ENCODE measurements at regions not wholly inside any gene's neighbourhood (a gene's known extent, or its start where the extent isn't known, plus 50 kb on each side); places are given as distances from the start of the nearest gene placed in this dataset.

DNA sequence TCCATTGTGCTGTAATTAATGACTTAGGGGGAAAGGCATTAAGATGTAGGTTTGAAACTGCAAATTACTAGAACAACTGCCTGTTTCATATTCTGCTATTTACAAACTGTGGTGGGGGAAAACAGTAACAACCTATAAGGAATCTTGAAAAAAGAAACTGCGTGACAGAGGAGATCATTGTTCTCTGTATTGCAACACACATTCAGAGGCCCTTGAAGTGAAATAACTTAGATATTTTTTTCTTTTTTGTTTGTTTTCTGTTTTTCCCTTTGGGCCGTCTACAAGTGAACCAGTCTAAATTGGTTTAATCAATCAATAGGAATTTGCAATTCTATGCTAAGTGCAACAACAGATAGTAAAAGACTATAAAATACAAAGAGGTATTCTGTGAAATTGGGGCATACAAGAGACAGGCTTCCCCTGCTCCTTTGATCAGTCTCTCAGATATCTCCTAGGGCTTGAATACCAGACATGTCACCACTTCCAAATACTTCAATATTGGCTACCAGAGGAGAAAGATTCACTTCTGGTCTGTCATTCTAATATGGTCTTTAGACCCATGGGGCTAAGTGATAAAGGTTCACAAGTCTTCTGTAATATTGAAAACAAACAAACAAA lies 2055.1 kb upstream of the CELF4 start:
- no peak for DNase-seq

- no peak for DNase-seq
Measured at GRCh38 chr18:39618265-39619003, 2052.8 kb upstream of the CELF4 start.

DNA sequence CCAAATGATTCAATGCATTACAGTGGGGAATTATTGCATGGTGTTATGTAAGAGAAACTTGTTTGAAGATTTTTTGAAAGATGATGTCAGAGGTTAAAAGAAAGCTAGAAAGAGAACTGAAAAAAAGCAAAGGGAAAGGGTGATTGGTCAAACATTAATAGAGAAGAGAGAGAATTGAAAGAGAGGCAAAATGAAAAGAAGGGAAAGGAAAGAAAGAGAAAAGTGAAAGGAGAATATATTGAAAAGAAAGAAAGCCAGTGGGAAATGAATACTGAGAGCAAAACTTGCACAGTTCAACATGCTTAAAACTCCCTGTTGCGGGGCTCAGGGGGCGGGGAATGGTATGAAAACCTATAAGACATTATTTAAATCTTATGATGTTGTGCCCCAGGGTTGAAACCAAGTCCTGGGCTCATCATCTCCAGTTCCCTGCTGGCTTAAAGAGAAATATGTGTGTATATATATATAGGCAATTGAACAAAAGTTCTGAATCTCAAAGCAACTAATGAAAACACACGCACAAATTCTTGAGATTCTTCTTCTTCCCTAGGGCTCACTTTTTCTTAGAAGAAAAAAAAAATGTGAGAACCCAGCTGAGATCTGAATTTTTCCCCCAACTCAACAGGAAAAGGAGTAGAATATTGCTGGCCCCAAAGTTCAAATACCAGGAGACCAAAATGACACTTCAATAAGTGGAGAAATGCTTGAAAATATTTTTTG lies 2045.9 kb upstream of the CELF4 start:
- DNase-seq, result no peak

DNA sequence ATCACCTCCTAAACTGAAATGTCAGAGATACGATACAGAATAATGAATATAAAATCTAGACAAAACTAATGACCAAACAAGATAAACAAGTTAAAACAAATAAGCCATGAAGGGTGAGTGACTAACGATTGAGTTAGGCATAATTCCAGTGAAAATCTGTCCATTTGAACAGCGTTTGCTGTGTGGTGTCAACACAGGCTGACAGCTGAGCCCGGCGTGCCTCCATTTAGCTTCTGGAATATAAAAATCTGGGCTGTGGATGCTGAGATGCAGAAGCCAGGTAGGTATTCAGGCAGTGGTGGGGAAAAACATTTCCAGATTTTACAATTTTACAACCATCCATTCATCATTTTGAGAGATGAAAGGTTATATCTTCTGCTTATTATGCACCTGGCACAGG lies 2041.4 kb upstream of the CELF4 start:
- DNase-seq, result no peak

GRCh38 chr18:39604836-39605235 lies 2039.2 kb upstream of the CELF4 start:
- DNase-seq, result no peak

GRCh38 chr18:39602131-39602530 lies 2036.5 kb upstream of the CELF4 start:
- DNase-seq, result no peak

GRCh38 chr18:39600894-39601293 lies 2035.3 kb upstream of the CELF4 start:
- DNase-seq, result no peak

- no peak for DNase-seq
Measured at GRCh38 chr18:39599251-39599650, 2033.7 kb upstream of the CELF4 start.

GRCh38 chr18:39596891-39597290 lies 2031.3 kb upstream of the CELF4 start:
- DNase-seq, result no peak

GRCh38 chr18:39596221-39596620 lies 2030.6 kb upstream of the CELF4 start:
- DNase-seq, result no peak

DNA sequence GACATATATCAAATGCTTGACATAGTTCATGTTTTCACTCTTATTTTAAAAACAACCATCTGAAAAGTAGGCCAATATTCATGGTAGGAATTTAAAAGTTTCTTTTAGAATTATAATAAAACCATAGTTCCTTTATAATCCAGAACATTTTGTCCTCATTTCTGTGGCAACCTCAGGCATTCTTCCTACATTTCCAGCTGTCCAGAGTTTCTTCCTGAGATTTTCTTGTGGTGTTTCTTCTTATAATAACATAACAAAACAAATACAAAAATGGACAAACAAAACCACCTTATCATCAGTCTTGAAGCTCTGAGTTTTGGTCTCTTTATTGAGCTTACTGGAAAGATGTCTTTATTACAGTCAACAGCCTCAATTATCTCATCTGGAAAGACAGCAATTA lies 2028.6 kb upstream of the CELF4 start:
- no peak for DNase-seq

GRCh38 chr18:39591649-39592048 lies 2026.1 kb upstream of the CELF4 start:
- no peak for DNase-seq

DNA sequence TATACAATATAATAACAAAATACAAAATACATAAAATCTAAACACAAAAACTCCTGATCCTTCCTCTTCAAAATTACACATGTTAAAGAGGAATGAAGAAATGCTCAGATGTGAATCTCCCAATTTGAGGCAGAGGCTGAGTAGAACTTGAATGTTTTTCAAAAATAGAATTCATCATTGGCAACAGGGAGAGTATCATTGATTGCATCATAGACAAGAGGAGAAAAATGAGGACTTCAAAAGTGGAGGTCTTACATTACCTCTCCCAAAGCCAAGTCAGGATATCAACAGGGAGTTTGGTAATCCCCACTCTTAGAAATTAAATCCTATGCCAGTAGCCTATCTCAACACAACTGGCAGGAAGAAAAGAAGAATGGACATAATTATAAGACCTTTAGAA lies 2023.9 kb upstream of the CELF4 start:
- DNase-seq, result no peak

GRCh38 chr18:39587586-39587985 lies 2022.0 kb upstream of the CELF4 start:
- DNase-seq, result no peak

DNA sequence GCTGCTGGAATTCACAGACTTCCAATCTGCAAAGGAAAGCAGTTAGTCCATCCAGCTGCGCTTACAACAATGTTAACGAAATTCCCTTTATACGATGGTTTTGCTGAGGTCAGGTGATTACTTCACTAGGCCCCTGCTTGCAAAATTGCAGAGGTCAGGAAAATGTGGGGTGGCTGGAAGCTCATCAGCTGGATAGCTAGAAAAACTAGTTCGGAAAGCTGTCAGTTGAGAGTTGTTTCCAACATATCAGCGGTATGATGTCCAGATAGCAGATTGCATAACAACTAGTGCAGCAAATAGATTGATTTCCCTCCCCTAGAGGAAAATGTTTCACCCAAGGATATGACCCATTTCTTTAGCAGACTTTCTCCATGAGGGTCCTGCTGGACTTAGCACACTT lies 2021.1 kb upstream of the CELF4 start:
- DNase-seq, result no peak

DNA sequence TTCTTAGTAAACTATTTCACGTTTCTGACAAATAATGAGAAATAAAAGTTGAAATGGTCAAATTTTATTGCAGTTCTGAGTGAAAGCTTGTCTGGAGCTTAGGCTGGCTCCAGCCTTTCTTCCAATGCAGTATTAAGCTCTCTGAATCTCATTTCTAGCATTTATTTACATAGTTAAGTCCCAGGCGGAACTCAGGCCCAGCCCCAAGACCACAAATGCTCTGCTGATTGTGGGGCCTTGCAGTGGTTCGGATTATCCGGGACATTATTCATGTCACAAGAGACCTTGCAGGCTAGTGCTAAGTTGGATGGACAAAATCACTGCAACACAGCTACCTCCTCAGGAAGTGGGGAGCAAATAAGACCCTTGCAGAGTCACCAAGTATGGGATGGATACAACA lies 2009.3 kb upstream of the CELF4 start:
- no peak for DNase-seq

DNA sequence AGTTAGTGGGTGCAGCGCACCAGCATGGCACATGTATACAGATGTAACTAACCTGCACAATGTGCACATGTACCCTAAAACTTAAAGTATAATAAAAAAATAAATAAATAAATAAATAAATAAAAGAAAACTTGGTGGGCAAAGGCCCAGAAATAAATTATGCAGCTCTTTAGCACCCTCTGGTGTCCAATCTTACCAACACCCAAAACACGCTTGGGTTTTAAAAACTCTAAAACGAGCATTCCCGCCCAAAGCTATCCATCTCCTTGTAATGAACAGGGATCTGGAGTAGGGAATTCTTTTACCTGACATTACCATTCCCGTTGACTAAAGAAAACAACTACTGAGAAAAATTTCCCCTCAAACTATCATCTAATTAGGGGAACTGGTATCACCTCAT lies 2005.9 kb upstream of the CELF4 start:
- DNase-seq, result peak; percentile 55

DNA sequence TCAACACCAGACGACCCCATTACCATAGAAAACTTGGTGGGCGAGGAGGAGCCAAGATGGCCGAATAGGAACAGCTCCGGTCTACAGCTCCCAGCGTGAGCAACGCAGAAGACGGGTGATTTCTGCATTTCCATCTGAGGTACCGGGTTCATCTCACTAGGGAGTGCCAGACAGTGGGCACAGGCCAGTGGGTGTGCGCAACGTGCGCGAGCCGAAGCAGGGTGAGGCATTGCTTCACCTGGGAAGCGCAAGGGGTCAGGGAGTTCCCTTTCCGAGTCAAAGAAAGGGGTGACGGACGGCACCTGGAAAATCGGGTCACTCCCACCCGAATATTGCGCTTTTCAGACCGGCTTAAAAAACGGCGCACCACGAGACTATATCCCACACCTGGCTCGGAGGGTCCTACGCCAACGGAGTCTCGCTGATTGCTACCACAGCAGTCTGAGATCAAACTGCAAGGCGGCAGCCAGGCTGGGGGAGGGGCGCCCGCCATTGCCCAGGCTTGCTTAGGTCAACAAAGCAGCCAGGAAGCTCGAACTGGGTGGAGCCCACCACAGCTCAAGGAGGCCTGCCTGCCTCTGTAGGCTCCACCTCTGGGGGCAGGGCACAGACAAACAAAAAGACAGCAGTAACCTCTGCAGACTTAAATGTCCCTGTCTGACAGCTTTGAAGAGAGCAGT lies 2000.1 kb upstream of the CELF4 start:
- DNase-seq, result peak; percentile 5

- no peak for DNase-seq
Measured at GRCh38 chr18:39564716-39565115, 1999.1 kb upstream of the CELF4 start.

DNA sequence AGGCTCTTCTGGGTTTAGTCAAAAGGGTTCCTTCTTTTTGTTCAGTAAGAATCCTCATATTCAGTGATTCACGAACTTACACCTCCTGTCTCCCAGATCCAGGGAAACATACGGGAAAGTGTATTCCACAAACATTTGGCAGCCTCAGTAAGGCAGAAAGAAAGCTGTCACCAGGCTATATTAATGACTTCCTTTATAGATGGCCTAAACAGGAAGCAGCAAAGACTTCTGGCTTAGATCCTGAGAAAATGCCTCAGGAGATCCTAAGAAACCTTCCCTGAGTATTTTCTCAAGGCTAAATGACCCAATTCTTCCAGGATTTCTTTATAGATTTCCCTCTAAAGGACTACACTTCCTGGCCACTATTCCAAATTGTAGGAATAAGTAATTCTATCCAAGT lies 1995.5 kb upstream of the CELF4 start:
- no peak for DNase-seq

- DNase-seq, result no peak
Measured at GRCh38 chr18:39558658-39559057, 1993.1 kb upstream of the CELF4 start.

- DNase-seq, result no peak
Measured at GRCh38 chr18:39555496-39555895, 1989.9 kb upstream of the CELF4 start.

DNA sequence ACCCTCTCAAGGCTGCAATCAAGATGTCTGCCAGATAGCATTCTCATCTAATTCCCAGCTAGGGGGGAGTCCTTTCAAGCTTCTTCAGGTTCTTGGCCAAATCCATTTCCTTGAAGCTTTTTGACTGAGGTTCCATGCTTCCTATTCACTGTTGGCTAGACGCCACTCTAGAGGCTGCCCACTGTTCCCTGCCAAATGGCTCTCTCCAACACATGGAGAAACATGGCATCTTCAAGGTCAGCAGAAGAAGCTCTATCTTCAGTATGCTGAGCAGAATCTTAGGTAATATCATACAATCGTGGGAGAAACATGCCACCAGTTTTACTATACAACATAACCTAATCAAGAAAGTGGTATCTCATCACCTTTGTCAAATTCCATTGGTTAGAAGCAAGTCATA lies 1985.1 kb upstream of the CELF4 start:
- no peak for DNase-seq

DNA sequence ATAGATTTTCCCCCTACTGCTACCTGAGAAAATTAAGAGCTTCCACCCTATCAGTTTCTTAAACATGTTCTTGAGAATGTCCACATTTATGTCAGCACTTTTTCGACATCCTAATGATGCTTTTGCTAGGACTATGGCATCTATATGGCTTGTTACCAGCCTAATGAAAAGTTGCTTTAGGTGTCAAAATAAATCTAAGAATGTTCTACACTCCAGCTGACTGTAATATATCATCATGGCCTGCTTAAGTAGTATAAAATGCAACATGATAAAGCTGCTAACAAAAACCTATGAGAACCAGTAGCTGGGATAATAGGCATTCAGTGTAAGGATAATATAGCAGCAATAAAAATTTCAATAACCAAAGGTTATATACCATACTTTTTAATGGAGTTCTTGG lies 1983.5 kb upstream of the CELF4 start:
- DNase-seq, result no peak
